Retinal pigment epithelial cell (primary cell): ENCODE measurements at regions not wholly inside any gene's neighbourhood (a gene's known extent, or its start where the extent isn't known, plus 50 kb on each side); places are given as distances from the start of the nearest gene placed in this dataset.

Experiments used
- DNase-seq: peaks from one replicate; pipeline ENCODE4 v3.0.0-alpha.2; 2010; ENCODE audit warnings: low read depth
- H3K4me3 ChIP-seq: 2 replicates; pipeline ENCODE4 v1.5.1; 2011; ENCODE audit warnings: mild to moderate bottlenecking, low read length, control low read depth, moderate library complexity
- TF ChIP-seq, protein P1 (sequence below): conservative IDR thresholded peaks from 2 replicates; pipeline ENCODE4 v1.5.1; 2011; ENCODE audit warnings: low read depth, low read length, control low read depth, inconsistent platforms

DNA sequence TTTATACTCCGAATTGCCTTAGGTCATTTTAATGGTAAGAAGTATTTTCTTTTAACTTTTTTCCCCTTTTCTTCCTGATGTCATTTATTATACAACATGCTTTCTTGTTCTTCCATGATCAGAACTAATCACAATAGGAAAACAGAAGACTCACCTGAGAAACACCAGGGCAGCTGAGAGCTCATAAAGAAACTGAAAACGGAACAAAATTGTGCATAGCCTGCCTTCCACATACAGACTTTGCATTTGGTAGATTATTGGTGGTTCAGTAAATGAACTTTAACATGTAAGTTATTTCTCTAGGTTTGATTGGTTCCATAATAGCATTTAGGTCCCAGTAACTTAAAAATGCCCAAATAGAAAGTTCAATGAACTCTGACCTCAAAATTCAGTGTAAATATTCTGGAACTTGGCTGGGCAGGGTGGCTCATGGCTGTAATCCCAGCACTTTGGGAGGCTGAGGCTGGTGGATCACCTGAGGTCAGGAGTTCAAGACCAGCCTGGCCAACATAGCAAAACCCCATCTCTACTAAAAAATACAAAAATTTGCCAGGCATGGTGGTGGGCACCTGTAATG, 161.1 kb upstream of the DTNBP1 start:
- no peak overlapping the region for H3K4me3 ChIP-seq
- no peak for DNase-seq
- TF ChIP-seq, protein P1, sequence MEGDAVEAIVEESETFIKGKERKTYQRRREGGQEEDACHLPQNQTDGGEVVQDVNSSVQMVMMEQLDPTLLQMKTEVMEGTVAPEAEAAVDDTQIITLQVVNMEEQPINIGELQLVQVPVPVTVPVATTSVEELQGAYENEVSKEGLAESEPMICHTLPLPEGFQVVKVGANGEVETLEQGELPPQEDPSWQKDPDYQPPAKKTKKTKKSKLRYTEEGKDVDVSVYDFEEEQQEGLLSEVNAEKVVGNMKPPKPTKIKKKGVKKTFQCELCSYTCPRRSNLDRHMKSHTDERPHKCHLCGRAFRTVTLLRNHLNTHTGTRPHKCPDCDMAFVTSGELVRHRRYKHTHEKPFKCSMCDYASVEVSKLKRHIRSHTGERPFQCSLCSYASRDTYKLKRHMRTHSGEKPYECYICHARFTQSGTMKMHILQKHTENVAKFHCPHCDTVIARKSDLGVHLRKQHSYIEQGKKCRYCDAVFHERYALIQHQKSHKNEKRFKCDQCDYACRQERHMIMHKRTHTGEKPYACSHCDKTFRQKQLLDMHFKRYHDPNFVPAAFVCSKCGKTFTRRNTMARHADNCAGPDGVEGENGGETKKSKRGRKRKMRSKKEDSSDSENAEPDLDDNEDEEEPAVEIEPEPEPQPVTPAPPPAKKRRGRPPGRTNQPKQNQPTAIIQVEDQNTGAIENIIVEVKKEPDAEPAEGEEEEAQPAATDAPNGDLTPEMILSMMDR: no peak

DNA sequence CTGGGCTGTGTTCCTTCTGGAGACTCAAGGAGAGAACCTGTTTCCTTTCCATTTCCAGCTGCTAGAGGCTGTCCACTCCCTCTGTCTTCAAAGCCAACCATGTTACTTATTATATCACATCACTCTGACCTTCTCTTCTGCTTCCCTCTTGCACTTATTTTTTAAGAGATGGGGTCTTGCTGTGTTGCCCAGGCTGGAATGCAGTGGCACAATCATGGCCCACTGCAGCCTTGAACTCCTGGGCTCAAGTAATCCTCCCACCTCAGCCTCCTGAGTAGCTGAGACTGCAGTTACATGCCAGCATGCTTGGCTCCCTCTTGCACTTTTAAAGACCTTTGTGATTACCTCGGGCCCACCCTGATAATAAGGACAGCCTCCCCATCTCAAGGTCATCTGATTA, 160.0 kb upstream of the DTNBP1 start:
- DNase-seq: no peak
- TF ChIP-seq, protein P1: no peak
- H3K4me3 ChIP-seq: no peak overlapping the region

DNA sequence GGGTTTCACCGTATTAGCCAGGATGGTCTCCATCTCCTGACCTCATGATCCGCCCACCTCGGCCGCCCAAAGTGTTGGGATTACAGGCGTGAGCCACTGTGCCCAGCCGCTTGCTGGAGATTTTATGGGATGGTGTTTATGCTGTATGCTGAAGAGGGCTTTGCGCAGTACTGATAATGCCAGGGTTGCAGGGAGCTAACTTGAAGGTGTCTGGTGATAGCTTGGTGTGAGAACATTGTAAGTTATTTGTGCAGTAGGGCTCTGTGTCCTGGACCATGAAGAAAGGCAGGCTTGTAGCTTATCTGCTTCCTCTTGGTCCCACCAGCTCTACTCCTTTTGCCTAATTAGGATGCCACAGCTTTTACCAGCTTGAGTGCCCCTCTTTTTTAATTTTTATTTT, 157.0 kb upstream of the DTNBP1 start:
- TF ChIP-seq, protein P1: no peak
- DNase-seq: no peak
- H3K4me3 ChIP-seq: no peak overlapping the region

DNA sequence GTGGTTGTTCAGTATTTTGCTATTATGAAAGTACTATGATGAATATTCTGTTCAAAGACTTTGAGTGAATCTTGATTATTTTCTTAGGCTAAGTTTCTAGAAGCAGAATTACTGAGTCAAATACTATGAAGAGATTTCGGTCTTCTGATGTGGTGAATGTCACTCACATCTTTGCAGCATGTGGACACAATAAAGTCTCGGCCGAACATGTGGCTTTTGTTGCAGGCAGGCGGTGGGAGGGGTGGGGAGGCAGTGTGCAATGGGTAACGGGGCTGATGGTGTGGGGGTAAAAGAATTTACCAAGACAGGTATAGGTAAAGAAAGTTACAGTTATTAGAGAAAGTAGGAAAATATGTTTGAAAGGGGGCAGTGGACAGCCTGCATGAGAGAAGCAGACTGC, 156.4 kb upstream of the DTNBP1 start:
- H3K4me3 ChIP-seq: no peak overlapping the region
- TF ChIP-seq, protein P1: no peak
- DNase-seq: no peak

DNA sequence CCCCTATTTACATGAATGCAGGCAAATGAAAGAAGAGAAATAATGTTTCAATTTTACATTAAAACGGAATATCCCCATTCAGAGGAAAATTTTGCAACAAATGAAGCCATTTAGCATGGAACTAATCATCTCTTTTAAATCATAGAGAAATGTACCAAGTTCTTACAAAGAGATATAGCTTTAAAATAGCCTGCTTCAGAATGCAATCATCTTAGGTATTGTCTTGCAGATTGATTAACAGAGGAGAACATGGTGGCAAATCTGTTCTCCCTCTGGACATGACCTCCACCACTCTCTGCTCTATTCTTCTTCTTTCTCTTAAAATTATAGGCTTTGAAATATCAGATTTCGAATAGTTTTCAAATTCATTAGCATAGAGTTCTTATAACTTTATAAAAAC, 155.7 kb upstream of the DTNBP1 start:
- TF ChIP-seq, protein P1: no peak
- no peak overlapping the region for H3K4me3 ChIP-seq
- no peak for DNase-seq

DNA sequence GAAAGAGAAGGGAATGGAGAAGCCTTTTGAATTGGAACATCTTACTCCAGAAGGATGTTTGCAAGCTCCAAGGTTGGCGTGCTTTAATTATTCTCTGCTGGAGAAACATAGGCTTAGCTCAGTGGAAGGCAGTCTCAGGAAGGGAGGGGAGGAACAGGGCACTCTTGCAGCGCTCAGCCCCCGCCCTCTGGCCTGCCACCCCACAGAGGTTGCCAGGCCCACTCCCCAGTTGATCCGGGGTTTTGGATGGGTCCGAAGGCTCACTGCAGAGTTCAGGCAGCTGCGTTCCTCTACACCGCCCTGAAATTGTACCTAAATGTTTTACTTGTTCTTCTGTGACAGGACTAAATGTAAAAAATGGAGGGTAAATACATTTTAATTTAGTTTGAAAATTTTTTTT, 155.2 kb upstream of the DTNBP1 start:
- no peak for DNase-seq
- no peak overlapping the region for H3K4me3 ChIP-seq
- TF ChIP-seq, protein P1: no peak

DNA sequence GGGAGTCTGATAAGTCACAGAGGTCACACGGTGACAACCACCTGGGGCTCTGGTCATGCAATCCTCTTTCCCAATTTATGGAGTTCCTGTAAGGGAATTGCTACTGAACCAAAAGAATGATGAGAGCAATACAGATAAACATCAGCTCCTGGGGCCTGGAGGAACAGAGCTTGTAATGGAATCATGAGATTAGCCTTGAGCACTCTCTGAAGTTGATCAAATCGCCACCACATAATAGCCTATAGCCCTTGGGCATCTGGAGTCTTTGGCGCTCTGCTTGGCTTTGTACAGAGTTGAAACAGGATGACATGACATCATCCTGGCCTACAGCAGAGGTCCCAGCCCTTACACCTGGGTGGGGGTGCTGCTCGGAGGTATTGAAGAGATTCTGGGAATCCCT, 154.3 kb upstream of the DTNBP1 start:
- DNase-seq: no peak
- TF ChIP-seq, protein P1: no peak
- no peak overlapping the region for H3K4me3 ChIP-seq
